Stimulated activated CD4-positive, alpha-beta T cell treated with anti-CD3 and anti-CD28 coated beads, TNF-alpha, amount 100 ng/mL, for 1 hour (primary cell): ENCODE measurements at regions not wholly inside any gene's neighbourhood (a gene's known extent, or its start where the extent isn't known, plus 50 kb on each side); places are given as distances from the start of the nearest gene placed in this dataset.

Experiments used
- DNase-seq, 3 donors: peaks; one replicate each; pipeline ENCODE4 v3.0.0-alpha.2; 2020; ENCODE audit warnings: low read depth in 3 of 3, low spot score in 1 of 3

GRCh38 chr6:144804246-144804790 is 519.2 kb downstream of the UTRN start:
- no peak for DNase-seq

- no peak for DNase-seq
Measured at GRCh38 chr6:144805049-144805448, 519.9 kb downstream of the UTRN start.

DNA sequence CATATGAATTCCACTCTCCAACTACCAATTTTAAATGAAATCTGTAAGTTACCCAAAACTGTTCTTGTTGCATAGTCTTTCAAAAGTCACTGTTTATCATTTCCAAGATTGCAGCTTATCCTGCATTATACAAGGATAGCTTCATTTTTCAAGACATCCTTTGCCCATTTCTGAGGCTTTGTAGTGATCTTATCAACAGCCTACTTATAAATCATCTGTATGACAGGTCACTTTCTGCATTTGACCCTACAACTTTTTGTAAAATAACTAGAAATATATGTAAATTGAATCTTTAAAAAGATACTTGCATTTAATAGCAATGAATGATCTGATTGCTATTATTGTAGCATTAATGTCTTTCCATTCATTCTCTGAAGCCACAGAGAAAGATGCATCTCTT is 521.1 kb downstream of the UTRN start:
- DNase-seq: no peak

- no peak for DNase-seq
Measured at GRCh38 chr6:144809120-144809519, 524.0 kb downstream of the UTRN start.

- no peak for DNase-seq
Measured at GRCh38 chr6:144809969-144810368, 524.8 kb downstream of the UTRN start.

GRCh38 chr6:144811140-144811539 is 526.0 kb downstream of the UTRN start:
- DNase-seq: no peak

DNA sequence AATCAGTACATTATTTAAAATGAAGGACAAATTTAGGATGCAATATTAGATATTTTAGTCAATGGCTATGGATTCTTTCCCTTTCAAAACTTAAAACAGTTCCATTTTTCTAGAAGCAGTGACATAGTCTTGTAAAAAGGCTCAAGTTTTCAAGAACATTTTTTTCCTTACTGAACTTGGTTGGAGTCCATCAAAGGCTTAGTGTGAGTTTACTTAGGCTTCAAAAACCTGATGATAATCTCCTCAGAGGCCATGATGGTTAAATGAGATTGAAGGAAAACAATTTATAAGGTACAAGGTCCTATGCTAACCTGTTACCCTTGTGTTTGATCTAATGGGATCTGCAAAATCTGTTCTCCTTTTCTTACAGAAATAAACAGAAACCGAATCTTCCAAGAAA is 531.8 kb downstream of the UTRN start:
- DNase-seq: no peak

DNA sequence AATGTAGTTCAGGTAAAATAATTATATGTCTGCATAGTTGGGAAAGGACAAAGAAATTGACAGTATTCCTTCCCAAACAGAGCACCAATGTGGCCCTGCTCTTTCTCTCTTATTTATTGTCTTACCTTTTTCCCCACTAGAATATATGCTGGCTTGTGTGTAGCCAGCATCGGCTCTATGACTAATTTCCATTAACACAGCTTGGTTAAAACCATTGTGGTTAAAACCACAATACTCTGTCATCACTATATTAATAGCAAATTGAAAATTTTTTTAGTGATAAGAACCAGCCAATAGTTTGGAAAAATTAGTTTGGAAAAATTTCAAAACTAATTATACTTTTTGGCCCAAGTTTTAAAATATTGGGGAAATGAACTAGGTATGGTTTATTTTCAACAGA is 535.1 kb downstream of the UTRN start:
- no peak for DNase-seq

GRCh38 chr6:144823131-144823530 is 538.0 kb downstream of the UTRN start:
- DNase-seq: no peak

- DNase-seq: no peak
Measured at GRCh38 chr6:144824018-144824417, 538.9 kb downstream of the UTRN start.

DNA sequence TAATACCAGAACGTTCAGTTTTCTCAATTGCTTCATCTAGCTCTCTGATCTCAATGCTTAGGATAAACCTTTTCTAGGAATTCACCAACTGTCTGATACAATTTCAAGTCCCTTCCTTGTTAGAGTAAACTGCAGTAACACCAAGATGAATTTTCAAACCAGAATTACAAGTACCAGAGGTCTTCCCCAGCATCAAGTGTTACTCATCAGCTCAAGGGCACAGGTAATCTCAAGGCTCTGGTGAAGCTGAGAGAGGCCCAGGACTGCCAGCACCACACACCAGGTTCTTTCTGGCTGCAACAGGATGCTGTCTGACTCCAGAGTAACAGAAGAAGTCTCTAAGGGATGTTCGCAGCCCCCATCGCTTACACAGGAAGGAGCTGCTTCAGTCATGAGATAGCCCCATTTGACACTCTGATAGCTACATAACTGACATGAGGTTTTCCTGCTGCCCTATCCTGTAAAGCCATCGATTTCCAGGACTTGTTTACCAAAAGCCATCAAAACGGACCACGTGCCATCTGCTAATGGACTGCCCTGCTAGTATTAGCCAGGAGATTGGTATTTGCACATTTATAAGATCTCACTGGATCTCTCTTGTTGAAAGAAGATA is 549.4 kb downstream of the UTRN start:
- no peak for DNase-seq

GRCh38 chr6:144835322-144835973 is 550.3 kb downstream of the UTRN start:
- no peak for DNase-seq

DNA sequence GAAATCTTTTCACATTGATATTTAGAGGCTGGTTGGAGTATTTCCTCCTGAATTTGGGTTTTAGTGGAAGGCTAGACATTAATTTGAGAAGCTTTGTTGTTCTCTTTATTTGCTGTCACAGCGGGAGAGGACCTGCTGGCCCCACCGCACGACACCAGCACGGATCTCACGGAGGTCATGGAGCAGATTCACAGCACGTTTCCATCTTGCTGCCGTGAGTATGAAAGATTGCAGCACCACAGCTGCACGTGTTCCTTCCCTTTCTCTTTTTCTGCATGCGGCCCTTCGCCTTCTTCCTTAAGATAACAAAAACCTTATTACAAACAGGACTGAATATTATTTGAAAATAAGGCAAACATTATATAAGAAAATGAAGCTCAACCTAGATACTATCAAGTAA is 555.5 kb downstream of the UTRN start:
- no peak for DNase-seq

GRCh38 chr6:144843701-144844100 is 558.6 kb downstream of the UTRN start:
- DNase-seq: no peak

GRCh38 chr6:144844596-144844995 is 559.5 kb downstream of the UTRN start:
- DNase-seq: no peak

DNA sequence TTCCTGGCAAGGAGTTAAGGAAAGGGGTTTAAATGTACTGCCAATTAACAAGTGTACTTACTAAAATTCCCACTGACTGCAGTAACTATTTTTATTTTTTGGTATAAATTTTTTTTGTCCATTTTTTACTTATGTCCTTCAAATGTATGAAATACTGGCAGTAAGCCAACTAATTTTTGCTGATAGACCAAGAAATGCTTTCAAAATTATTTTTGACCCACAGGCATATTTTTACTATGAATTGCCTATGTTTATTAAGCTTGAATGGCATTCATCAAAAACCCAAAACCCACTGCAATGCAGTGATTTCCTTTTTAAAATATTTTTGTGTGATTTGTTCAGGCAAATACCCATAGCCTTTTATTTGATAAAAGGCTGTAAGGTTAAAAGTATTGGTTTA is 560.1 kb downstream of the UTRN start:
- DNase-seq: no peak

DNA sequence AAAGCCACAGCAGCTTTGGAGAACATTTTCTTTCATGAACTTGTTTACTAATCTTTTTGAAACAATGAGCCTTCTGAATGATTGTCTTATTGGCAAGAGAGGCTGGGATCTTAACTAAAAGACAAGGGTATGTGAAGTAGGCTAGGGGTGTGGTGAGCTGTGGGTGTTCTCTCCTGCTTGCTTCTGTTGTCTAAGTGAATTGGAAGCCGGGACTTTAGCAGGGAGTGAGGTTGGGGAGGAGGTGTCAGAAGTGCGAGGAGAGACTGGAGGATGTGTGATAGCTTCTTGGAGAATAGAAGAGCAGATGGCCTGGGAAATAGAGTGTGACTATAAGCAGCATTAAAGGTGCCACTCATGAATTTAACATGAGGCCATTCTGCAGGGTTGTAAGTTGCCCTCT is 562.8 kb downstream of the UTRN start:
- no peak for DNase-seq

DNA sequence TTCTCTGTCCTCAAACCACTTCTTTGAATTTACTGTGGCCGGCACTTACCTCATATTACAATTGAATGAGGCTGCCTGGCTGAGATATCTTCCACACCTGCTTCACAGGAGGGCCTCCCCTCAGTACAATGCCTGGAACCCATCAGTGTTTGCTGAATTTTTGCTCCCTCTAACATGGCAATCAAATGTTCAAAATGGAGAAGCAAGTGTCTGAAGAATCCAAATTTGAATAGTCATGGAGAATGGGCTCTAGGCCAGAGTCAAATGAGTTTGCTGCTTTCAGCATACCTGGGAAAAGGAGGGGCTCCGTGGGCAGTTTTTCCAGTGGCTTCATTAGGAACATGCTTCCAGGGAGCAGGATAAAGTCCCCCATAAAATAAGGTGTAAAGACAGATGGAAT is 564.8 kb downstream of the UTRN start:
- no peak for DNase-seq

DNA sequence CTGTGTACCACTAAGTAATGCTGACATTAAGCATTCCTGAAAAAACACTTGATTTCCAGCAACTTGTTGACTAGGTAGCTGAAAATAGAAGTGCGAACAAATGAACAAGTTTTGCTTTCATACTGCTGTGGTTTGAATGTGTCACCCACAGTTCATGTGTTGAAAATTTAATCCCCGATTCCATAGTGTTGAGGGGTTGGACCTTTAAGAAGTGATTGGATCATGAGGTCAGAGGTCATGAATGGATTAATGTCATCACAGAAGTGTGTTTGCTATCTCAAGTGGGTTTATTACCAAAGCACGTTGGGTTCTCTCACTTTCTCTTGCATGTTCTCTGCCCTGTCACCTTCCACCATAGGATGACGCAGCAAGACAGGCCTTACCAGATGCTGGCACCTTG is 568.5 kb downstream of the UTRN start:
- no peak for DNase-seq

DNA sequence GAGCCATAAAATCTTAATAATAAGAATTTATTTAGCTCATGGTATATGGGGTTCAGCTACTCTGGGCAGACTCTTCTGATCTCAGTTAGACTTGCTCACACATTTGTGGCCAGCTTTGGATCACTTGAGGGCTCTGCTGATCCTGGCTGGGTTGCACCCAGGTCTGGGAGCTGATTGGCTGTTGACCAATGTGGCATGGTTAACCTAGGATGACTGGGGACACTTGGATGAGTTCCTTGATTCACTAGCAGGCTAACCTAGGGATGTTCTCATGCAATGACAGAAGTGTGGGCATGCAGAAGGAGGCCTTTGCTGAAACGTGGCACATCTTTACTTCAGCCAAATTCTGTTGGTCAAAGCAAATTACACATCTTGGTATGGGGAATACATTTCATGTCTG is 569.5 kb downstream of the UTRN start:
- DNase-seq: no peak

DNA sequence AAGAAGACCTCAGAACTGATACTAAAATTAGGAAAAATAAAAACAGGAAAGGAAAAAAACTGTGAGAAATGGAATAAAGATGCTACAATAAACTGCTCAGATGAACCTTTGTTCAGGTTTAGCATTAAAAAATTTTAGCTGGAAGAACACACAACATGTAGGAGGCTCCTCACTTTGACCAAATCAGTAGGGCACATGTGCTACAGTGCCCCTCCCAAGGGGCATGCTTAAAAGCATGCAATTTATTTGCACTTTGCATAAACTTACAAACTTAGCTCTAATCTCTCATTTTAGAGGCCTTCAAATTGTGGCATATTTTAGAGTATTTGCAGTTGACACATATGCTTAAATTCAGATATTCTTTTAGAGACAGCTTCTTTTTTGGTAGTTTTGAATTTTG is 570.2 kb downstream of the UTRN start:
- no peak for DNase-seq

- DNase-seq: no peak
Measured at GRCh38 chr6:144855812-144856531, 570.8 kb downstream of the UTRN start.
